SK-N-MC (cell line): ENCODE measurements at regions not wholly inside any gene's neighbourhood (a gene's known extent, or its start where the extent isn't known, plus 50 kb on each side); places are given as distances from the start of the nearest gene placed in this dataset.

Experiments
- DNase-seq: peaks from one replicate; pipeline ENCODE4 v3.0.0-alpha.2; 2011; ENCODE audit warnings: low read depth, low spot score
- H3K27ac ChIP-seq: fragments of 200-600 bp; sonication (generic); 2 replicates; pipeline ENCODE4 v1.5.1; 2016; ENCODE audit warnings: mixed run types
- H3K36me3 ChIP-seq: fragments of 200-600 bp; sonication (generic); 2 replicates; pipeline ENCODE4 v1.6.1; 2017; ENCODE audit warnings: antibody characterized with exemption, low read length, mixed read lengths; ENCODE audit not compliant: insufficient read depth
- H3K4me3 ChIP-seq: fragments of 200-600 bp; sonication (generic); 2 replicates; pipeline ENCODE4 v1.5.1; 2016
- H3K9ac ChIP-seq: fragments of 200-600 bp; sonication (generic); 2 replicates; pipeline ENCODE4 v1.8.0; 2017; ENCODE audit warnings: mixed run types, mixed read lengths; ENCODE audit not compliant: insufficient read length
- H3K9me3 ChIP-seq: fragments of 200-600 bp; sonication (generic); 2 replicates; pipeline ENCODE4 v1.6.1; 2017; ENCODE audit warnings: low read depth, mild to moderate bottlenecking, antibody characterized with exemption, low read length, moderate library complexity, mixed read lengths
- EZH2 ChIP-seq: fragments of 200-600 bp; sonication (generic); IDR thresholded peaks from one replicate; pipeline ENCODE4 v1.6.1; 2017; ENCODE audit warnings: antibody characterized with exemption
- FOXP2 ChIP-seq: optimal IDR thresholded peaks from 2 replicates; pipeline ENCODE3; 2011; ENCODE audit warnings: mild to moderate bottlenecking, moderate library complexity; ENCODE audit not compliant: insufficient read depth; ENCODE audit errors: extremely low read length, control extremely low read depth
- POLR2AphosphoS5 ChIP-seq: IDR thresholded peaks from 2 replicates; pipeline ENCODE4 v1.6.1; 2012; ENCODE audit warnings: mild to moderate bottlenecking, low read depth, low read length, borderline replicate concordance

DNA sequence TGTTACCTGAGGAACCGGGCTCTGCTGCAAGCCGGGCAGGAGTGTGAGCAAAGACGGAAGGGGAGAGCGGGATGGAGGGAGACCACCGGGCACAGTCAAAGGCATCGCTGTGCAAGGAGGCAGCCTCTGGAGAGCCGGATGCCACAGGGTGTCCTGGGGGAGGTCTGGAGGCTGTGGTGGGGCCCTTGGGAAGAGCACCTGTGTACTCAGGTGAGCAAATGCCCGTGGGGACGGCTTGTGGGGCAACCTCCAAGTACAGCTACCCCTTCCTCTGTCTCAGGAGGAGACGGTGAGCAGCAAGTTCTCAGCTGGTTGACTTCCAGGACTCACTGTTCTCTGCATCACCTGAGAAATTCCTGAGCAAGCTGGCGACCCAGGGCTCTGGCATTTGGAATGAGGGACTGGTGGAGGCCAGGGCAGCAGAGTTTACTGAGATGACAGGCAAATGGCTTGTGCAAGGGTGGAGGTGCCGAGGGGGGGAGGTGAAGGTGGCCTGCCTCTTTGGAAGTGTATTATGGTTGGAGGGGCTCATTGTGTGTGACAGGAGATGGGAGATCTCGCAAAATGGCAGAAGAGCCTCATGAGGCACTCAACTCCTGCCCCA is 345.2 kb upstream of the SHH start:
- Histone ChIP-seq H3K36me3 (no peaks in the 10 kb centered on the region), H3K9ac (no peak overlapping the region), H3K27ac (no peak overlapping the region), H3K4me3 (no peak overlapping the region), H3K9me3 (no peaks in the 10 kb centered on the region)
- no peak for DNase-seq
- TF ChIP-seq POLR2AphosphoS5 (no peak), FOXP2 (no peak), EZH2 (no peak)

DNA sequence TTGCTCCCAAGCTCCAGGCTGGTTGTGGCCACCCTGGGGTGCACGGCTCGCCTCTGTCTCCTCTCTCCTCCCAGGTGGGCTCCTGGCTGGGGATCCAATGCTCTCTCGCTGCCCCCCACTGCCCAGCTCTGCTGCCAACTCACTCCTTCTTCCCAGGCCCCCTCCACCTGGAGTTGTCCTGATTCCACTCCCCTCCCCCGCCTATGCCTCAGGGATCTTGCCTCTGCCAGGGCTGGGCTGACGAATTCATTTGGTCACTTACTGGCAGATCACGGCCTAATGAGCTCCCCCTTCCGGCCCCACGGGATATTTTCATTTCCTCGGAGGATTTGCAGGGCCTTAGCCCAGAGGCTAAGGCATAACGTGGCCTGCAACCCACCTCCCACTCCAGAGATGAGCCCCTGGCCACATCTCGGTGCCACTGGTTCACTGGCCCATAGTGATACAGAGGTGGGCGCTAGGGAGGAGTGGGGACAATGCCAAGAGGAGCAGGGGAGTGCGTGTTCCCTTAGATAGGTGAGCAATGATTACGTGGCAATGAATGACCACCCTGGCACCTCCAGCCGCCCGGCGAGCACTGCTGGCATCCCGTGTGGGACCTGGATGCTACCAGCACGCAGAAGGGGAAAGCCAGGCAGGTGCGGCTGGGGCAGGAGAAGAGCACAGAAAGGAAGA is 344.6 kb upstream of the SHH start:
- H3K27ac ChIP-seq = no peak overlapping the region
- no peak for DNase-seq
- no peak overlapping the region for H3K4me3 ChIP-seq
- H3K36me3 ChIP-seq = no peaks in the 10 kb centered on the region
- H3K9ac ChIP-seq = no peak overlapping the region
- no peak for TF ChIP-seq FOXP2
- TF ChIP-seq EZH2 = no peak
- TF ChIP-seq POLR2AphosphoS5 = no peak
- H3K9me3 ChIP-seq = no peaks in the 10 kb centered on the region

DNA sequence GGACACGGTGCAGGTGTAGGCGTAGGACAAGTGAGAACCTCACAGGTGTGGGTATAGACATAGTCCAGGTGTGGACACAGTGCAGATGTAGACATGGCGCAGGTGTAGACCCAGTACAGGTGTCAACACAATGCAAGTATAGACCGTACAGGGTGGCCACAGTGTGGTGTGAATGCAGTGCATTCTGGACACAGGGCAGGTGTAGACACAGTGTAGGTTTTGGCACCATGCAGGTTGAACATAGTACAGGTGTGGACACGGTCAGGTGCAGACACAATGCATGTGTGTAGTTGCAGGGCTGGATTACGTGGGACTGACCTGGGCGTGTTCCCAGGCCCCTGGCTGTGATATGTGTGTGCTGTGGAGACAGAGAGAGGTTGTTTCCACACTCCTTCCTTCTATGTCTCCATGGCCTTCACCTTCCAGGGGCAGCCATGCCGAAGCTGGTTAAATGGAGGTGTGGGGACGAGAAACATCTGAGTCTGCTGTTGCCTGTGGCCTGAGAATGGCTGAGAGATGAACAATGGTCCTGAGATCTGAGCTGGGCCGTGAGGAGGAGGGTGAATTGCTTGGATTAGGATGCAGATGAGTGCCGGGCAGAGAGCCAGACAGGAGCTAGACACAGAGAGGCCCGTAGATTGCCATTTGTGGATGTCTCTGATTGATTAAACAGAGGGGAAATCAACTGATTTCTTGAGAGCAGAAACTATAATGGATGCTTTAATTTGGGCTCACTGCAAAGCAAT is 343.9 kb upstream of the SHH start:
- H3K4me3 ChIP-seq = no peak overlapping the region
- H3K9ac ChIP-seq = no peak overlapping the region
- H3K9me3 ChIP-seq = no peaks in the 10 kb centered on the region
- no peak for TF ChIP-seq POLR2AphosphoS5
- no peak for TF ChIP-seq EZH2
- TF ChIP-seq FOXP2 = no peak
- H3K36me3 ChIP-seq = no peaks in the 10 kb centered on the region
- H3K27ac ChIP-seq = no peak overlapping the region
- DNase-seq = no peak

DNA sequence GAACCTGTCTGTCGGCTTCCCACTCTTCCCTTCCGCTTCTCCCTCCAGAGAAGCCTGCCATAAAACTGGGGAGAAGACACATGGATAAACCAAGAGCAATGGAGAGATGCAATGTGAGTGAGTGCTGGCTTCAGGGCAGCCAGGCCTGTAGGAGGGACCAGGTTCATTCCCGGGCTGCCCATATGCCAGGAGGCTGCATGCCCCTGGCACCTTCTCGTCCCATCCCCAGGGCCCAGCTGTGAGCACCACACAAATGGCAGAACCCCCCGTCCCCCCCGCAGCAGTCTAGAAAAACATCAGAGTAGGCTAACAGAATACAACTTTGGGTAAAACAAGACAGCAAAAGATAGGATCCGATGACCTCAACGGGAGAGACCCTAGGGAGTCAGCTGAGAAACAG is 341.3 kb upstream of the SHH start:
- H3K27ac ChIP-seq = no peak overlapping the region
- no peak for DNase-seq
- no peak overlapping the region for H3K9ac ChIP-seq
- H3K36me3 ChIP-seq = no peaks in the 10 kb centered on the region
- no peak overlapping the region for H3K4me3 ChIP-seq
- no peaks in the 10 kb centered on the region for H3K9me3 ChIP-seq
- TF ChIP-seq FOXP2 = no peak
- no peak for TF ChIP-seq EZH2
- no peak for TF ChIP-seq POLR2AphosphoS5

DNA sequence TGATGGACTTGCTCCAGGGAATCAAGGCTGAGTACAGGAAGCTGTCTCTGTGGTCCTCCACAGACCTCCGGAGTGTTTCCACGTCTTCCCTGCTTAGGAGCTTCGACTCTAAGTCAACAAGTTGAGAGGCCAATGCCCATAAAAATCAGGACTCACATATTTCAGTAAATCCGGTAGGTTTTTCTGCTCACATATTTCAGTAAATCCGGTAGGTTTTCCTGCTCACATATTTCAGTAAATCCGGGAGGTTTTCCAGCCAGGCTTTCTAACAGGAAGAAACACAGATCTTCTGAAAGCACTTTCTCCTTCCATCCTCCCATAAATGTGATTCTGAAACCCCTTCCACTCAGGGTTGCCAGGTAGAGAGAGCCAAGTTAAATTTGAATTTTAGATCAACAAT is 340.1 kb upstream of the SHH start:
- H3K36me3 ChIP-seq = no peaks in the 10 kb centered on the region
- H3K9ac ChIP-seq = no peak overlapping the region
- H3K4me3 ChIP-seq = no peak overlapping the region
- no peak for DNase-seq
- H3K27ac ChIP-seq = no peak overlapping the region
- H3K9me3 ChIP-seq = no peaks in the 10 kb centered on the region
- TF ChIP-seq POLR2AphosphoS5 = no peak
- no peak for TF ChIP-seq FOXP2
- no peak for TF ChIP-seq EZH2

DNA sequence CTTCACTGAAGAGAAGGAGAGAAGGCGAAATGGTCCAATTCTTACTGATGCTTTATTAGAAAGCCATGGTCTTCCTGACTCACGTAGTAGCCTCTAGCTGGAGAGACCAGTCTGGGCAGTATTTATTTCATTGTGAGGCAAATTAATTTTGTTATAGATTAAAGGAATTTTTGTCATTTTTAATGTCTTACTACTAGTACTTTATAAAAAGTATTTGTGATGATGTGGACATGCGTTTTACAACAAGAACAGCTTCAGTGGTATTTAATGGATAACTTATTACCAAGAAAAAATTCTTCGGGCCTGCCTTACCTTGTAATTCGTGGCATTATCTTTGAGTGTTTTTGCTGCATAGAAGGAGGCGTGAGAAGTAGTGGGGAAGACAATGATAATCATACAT is 339.4 kb upstream of the SHH start:
- no peak for DNase-seq
- Histone ChIP-seq H3K9me3 (no peaks in the 10 kb centered on the region), H3K9ac (no peak overlapping the region), H3K4me3 (no peak overlapping the region), H3K36me3 (no peaks in the 10 kb centered on the region), H3K27ac (no peak overlapping the region)
- TF ChIP-seq POLR2AphosphoS5 (no peak), EZH2 (no peak), FOXP2 (no peak)

DNA sequence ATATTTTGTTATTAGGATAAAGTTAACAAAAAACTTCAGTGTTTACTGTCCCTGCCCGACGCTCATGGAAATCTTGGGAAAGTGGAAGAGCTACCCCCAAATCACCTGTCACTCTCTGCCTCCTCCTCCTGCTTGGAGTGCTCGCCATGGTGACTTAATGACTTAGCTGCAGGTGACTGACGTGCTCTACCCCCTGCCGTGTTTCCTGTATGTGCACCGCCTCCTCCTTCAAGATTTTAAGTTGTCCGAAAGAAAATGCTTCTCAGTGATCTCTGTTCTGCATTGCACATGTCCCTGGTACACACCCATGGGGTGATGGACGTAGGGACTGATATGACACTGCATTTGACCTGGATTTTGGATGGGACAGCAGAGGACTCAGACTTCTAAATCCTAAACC is 338.8 kb upstream of the SHH start:
- no peak for DNase-seq
- H3K36me3 ChIP-seq = no peaks in the 10 kb centered on the region
- H3K4me3 ChIP-seq = no peak overlapping the region
- H3K9ac ChIP-seq = no peak overlapping the region
- H3K27ac ChIP-seq = no peak overlapping the region
- no peaks in the 10 kb centered on the region for H3K9me3 ChIP-seq
- no peak for TF ChIP-seq POLR2AphosphoS5
- TF ChIP-seq FOXP2 = no peak
- TF ChIP-seq EZH2 = no peak

DNA sequence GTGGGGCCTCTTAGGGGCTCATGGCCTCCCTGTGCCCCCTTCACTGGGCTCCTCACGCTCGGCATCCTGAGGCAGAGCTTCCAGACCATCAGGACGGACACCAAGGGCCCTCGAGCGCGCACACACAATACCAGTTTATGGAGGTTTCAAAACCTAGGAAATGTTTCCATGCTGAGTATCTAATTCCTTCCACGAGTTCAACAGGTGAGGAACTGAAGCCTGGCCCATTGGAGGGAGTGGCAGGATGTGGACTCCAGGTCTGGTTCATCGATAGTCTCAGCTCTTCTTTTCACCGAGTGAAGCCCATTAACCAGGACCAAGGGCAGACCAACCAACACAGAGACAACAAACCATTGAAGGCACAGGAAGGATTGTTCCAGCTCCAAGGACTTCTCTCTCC is 336.7 kb upstream of the SHH start:
- Histone ChIP-seq H3K4me3 (no peak overlapping the region), H3K36me3 (no peaks in the 10 kb centered on the region), H3K27ac (no peak overlapping the region), H3K9me3 (no peaks in the 10 kb centered on the region), H3K9ac (no peak overlapping the region)
- DNase-seq = no peak
- TF ChIP-seq EZH2 (no peak), FOXP2 (no peak), POLR2AphosphoS5 (no peak)
